Stimulated activated CD4-positive, alpha-beta T cell treated with anti-CD3 and anti-CD28 coated beads, Interleukin-1b, Interleukin-23, amount 100 ng/mL, for 4 hours (primary cell): ENCODE measurements at regions not wholly inside any gene's neighbourhood (a gene's known extent, or its start where the extent isn't known, plus 50 kb on each side); places are given as distances from the start of the nearest gene placed in this dataset.
"Not testable (repeated sequence)": the region's sequence is repeated elsewhere in the genome, so short reads cannot be mapped to it uniquely, and the experiment has no call there.

Experiments used
- DNase-seq, 2 donors: peaks; one replicate each; pipeline ENCODE4 v3.0.0-alpha.2; 2020; ENCODE audit warnings: low read depth in 2 of 2

DNA sequence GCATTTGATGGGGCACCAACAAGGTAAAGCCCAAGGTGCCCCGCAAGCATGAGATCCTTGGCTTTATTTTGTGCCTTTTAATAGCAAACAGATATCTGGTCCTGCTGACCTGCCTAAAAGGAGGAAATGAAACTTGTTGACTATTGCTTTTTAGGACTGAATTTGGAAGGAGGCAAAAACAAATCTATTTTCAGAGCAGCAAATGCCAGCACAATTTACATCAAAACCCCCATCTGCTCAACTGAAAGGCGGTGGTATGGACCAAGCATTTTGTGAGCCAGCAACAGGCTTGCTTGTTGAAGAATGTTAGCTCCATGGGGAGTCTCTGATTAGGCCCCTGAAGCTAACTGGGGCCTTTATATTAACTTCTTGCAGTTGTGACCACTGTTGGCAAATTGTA lies 192.6 kb upstream of the E2F8 start:
- no peak for DNase-seq

DNA sequence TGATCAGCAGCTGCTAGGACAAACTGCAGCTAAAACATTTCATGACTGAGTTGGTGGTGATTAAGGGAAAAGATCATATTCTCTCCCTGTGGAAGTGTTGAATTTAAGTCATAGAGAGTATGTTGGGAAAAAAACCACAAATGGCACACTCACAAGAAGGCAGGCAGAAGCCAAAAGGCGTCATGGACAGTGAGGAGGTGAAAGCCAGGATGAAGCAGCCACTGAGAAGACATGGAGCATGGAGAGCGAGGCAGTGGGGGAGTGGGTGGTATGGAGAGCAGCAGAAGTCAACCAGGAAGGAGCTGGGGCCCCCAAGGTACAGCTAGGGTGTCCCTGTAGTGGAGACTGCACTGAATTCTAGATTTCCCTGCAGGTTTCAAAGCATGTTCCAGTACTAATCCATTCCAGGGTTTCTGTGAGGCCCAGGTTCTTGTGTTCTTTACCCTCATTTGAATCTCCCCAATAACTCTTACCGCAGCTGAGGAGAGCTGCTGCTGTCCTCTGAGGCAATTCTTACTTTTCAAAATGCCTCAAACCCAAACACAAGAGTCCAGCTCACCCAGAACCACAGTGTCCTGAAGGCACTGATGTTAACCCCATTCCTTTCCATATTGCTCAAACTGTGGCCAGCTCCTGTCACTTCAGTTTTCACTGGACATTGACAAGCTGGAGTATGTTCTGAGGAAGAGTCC lies 191.8 kb upstream of the E2F8 start:
- DNase-seq = no peak

DNA sequence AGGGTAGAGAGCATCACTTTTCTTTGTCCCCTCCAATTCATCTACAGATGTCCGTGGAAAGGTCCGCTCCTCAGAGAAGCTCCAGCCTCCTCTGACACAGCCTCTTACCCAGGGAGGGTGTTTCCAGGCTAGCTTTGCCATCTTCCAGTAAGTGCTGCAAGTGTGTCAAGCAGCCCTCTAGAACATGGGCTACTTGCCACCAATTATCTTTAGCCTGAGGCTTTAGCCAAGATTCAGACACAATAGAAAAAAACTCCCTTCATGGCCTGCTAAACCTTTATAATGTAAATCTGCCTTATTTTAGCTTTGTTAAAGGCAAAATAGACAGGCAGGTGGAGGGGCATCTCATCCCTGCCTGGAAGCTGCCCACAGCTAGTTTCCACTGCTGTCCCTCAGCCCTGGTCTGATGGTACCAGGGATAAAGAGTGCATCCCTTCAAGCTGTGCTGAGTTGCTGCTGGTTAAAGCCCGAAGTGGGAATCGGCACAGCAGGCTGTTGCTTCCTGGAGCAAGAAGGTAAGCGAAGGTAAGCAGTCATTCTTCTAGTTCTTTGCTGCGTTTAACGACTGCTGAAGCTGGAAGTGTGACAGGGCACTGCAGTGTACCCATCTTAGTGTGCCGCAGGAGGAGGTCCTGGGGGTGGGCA lies 190.1 kb upstream of the E2F8 start:
- no peak for DNase-seq

DNA sequence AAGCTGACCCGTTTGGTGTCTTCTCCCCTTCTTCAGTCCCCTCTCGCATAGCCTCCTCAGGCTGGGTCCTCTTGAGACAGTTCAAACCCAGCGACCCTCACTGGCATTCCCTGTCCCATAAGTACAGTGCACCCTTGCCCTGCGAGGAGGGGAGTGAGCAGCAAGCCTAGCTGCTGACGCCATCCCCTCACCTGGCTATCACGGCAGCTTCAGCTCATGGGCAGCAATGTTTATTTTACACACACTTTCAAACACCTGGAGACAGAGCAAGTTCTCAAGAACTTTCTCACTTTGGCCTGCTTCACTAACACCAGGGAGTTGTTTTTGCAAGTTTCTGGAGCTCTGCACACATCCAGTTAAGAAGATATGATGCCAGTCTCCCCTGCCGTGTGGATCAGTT lies 189.6 kb upstream of the E2F8 start:
- no peak for DNase-seq

DNA sequence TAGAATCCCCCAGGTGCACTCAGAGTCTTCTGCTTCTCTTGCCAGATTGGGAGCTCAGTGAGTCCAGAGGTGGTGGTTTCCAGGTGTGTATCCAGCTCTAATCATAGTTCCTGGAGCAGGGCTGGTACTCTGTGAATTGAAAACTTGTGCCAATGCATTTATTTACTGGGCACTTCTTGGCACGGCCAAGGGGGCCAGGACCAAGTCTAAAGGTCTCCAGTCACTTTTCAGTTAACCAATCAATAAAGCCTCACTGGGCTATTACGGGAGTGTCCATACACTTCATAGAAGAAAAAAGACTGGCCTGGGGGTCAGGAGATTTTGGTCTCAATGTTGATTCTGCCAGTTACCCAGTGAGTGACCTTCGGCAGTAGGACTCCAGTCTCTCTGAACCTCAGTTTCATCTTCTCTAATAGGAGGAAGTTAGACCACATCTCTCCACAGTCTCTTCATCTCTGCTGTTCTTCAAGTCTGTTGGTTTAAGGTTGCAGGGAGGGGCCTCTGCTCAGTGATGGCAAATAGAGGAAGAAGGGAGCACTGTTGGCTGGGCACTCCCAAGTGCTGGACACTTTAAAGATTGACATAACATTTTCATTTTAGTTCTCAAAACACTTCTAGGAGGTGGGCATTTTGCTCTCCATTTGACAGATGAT lies 188.5 kb upstream of the E2F8 start:
- DNase-seq = no peak

DNA sequence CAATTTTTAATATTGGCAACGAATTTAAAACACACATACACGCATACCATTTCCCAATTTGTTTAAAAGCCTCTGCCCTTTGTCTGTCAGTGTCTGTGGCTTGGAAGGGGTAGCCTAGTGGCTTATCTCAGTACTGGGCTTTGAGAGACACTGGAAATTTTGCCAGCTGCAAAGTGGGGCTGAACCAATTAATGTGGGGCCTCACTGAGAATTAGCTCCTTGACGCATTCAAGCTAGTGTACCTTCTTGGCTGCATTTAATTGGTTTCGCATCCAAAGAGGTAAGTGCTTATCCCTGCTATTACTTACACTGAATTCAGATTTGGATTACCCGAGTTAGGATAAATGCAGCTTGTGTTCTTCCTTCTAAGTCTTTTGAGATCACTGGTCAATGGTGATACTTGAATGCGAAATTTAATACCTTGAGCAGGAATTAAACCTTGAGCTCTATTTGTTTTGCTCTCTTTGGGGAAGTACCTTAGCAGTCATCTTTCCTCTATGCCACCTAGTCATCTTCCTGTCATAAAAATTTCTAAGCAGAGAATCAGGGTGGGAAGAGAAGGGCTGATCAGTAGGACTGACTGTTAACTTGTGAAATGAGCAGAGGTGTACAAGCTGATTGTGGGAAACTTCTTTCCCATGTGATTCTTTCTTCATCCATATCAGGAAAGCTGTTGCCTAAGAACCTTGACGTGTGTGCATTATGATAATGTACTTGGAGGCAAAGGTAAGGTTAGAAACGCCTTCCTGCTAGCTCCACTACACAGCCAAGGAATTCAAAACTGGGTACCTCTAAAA lies 187.7 kb upstream of the E2F8 start:
- no peak for DNase-seq

DNA sequence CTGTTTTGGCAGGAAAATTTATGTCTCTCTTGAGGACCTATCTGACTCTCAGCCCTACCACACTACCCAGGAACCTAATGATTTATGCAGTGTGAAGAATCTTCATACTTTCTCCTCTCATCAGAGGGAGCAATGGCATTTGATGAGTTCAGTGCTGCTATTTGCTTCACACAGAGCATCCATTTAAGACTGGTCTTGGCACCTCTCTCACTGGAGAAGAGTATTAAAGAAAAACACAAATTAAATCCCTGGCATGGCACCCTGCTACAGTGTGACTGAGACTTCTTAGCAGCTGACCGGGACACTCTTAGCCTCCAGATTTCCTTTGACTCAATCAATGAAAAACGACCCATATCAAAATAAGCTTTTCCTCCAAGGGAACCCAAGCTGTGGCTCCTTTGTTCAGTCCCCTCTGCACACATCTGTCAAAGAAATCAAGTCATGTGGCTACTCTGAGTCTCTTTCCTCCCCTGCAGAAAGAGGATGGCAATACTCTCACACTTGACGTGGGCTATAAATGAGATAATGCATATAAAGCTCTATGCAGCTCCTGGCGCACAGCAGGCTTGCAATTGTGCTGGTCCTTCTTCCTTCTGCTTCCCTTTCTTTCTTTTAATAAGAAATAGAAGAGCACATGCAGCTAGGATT lies 186.1 kb upstream of the E2F8 start:
- no peak for DNase-seq

DNA sequence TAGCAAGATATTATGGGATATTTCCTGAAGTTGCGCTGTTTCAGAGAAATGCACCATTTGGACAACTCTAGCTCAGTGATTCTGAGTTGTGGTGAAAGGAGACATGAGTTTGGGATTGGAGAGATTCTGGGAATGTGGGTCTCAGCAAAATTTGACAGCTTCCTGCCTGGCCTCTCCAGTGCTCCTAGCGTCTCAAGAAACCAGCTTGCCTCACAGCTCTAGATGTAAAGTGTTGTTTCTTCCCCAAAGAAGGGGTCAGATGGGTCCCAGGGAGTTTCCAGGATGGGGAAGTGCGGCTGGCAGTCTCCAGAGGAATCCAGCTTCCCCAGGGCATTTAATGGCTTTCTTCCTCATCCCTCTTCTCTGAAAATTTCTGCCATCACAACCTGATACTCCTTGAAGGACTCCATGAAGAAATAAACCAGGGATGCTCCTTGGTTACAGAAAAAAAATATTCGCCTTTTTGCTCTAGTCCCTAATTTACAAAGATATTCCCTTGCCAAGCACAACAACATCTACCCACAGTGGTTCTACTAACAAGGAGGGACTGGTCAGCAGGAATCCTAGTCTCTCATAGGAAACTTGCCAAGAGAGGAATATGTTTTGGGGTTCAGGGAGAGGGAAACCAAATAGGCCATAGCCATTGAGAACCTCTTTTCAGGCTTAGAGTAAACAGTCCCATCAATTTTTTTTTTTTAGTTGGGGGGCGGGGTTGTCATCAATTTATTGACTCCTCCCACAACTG lies 185.4 kb upstream of the E2F8 start:
- no peak for DNase-seq

DNA sequence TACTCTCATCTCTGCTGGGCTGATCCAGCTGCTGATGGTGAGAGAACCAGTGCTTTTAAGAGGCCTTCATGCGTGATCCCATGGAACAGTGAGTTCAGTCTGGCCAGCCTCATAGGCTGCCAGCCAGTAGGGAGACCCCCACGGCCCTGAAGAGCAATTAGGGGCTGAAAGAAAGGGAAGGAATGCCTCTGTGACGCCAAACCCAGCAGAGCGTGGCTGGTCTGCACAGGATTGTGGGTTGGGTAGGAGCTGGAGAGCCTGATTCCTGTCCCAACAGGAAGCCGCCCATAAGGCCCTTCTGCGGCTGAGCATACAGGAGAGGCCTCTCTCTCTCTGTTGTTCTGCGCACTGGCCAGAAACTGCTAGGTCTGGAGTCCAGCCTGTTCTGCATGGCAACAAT lies 181.5 kb upstream of the E2F8 start:
- no peak for DNase-seq

DNA sequence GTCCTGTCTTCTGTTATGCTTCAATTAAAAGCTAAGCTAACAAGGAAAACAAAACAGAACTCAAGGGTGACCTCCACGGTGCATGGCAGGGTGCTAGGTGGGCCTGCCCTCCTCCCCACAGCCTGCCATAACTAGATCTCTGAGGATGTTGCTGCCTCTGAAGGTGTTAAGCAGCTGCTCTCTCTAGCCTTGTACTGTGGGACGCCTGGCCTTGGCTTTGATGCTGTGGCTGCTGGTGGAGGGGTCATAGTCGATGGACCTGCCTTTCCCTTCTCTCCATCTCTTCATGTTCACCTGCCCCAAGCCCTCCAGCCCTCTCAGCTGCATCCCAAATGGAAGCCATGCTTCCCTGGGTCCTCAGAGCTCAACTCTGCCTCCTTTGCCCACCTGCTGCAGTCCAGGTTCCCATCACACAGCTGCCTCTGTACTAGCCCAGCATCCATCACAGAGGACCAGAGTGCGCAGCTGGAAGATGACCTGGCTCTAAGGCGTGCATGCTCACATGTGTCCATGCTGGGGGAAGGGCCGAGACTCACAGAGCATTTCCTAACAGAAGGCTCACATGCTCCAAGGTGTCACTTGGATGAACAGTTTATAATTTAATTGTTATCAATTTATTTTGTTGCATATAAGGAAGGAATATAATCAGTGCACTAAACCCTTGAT lies 180.3 kb upstream of the E2F8 start:
- no peak for DNase-seq

DNA sequence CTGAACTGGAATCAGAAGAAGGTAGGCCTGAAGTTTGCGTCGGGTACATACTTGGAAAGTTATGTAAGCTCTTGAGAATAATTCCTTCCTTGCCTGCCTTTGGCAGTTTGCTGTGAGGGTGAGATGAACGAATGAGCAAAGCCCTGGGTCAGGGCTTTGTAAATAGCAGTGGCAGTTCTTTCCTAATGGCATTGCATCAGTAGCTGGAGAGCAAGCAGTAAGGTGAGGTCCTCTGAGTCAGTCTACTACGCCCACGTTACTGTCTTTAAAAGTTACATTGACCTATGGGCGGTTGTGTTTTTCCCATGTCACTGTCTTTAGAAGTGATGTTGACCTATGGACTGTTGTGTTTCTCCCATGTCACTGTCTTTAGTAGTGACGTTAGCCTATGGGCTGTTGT lies 179.1 kb upstream of the E2F8 start:
- DNase-seq = no peak

DNA sequence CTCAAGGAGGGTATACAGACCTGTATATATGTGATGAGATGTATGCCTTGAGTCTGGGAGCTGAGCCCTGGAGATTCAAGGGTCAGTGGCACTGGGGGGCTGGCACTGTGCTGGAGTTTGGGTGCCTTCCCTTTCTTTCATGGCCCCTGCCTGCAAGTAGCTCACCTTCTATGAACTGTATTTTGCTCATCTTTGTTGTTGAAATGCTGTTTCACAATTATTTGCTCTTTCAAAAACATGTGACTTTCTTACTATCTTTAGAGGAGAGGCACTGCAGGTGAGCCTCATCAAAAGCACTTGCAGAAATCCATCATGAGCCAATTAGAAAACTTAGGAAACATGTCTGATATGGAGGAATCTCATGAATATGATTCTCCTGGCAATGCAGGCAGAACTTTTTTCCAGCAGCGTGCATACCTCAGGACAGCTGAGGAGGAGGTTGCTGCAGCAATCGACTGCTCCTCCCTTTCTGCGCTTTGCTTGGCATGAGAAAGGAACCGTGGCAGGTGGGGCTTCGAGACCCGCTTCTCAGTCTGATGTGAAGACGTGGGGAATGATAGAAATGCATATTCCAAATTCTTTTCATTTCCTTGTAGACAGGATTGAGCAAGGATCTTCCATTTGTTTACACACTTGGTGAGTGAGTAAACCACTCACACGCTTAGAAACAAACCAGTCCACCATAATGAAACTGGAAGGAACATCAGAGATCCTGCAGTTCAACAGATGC lies 178.4 kb upstream of the E2F8 start:
- no peak for DNase-seq

DNA sequence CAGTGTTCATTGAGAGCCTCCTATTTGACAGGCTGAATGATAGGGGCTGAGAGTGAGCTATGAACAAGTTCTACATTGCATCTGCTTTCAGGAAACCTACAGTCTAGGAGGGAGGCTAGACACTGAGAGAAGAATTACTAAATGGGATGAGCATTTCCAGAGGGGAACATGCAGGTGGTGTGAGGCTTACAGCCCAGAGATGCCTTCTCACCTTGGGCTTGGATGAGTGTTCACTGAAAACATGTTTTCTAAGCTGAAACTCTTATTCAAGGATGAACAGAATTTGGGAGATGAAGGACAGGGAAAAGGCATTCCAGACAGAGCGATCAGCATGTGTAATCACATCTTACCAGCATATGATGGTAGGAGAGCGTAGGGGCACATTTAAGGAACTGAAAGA lies 177.5 kb upstream of the E2F8 start:
- no peak for DNase-seq

DNA sequence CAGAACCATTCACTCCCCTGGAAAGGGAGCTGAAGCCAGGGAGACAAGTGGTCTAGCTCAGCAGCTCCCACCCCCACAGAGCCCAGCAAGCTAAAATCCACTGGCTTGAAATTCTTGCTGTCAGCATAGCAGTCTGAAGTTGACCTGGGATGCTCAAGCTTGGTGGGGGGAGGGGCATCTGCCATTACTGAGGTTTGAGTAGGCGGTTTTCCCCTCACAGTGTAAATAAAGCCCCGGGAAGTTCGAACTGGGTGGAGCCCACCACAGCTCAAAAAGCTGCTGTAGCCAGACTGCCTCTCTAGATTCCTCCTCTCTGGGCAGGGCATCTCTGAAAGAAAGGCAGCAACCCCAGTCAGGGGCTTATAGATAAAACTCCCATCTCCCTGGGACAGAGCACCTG lies 171.3 kb upstream of the E2F8 start:
- DNase-seq = not testable (repeated sequence)

DNA sequence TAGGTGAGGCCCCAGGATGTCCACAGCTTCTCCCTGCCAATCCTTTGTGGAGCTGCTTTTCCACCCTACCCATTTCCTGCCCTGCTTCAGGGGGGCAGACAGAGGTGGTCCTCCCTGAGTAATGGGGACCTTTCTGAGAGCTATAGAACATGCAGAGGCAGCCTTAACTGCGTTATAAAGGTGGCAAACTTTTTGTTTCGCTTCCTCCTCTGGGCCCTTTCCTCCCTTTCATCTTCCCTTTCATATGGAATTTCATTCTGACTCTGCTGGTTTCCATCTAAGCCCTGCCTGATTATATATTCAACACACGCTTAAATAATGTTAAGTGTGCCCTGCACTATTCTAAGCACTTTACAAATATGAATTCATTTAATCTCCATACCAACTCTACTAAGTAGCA lies 169.3 kb upstream of the E2F8 start:
- DNase-seq = no peak

DNA sequence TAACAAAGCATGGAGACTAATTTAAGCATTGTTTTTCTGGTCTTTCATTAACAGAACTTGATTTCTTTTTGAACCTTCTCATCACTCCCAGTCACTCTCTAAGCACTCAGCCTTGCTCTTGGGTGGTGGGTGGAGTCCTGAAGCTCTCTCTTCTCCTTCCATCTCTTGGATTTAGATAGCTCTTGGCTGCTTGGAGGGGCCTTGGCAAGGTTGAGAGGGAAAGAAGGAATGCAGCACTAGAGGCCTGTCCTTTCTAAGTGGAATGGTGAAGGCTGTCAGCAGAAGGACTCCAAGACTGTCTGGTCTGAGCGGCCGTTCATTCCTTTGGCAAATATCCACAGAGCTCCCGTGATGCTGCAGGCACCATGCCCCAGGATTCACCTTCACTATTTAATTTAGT lies 168.6 kb upstream of the E2F8 start:
- no peak for DNase-seq

DNA sequence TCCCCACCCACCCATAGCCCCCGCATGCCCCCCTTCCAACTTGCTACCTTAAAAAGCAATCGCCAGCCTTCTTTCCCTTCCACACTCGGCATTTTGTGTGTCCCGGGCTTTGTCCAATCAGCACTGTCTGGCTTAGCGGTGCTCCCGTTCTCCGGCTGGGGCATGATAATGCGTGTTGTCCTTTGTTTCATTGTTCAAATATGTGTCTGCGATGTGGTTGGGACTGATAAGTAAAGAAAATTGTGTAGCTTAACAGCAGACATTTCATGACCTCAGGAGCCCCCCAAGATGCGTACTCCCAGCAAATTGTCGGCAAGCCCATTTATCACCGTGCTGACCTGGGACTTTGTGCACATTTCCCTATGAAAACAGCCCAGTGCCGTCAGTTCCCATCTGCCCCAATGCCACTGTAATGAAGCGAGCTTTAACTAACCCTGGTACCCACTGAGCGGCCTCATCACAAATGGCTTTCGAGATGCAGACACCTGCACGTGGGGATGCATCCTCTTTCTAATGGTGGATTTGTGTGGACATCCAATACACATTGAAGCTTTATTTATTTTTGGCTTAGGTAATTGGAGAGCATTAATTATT lies 167.0 kb upstream of the E2F8 start:
- no peak for DNase-seq

DNA sequence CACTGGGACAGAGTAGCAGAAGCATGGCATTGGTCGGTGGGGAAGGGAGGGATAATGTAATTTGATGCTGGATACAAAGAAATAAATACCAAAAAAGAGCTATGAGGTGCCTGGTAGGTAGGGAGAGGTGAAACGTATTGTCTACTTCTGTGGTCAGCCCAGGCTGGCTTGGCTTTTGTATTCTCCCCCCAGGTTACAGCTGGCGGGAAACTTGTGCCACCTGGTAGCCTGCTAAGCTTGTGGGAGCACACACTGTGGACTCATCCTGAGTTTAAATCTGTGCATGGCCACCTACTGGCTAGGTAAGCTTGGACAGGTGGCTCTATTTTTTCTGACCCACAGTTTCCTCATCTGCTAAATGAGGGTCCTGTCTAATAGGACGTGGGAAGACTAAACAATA lies 165.2 kb upstream of the E2F8 start:
- DNase-seq = no peak

DNA sequence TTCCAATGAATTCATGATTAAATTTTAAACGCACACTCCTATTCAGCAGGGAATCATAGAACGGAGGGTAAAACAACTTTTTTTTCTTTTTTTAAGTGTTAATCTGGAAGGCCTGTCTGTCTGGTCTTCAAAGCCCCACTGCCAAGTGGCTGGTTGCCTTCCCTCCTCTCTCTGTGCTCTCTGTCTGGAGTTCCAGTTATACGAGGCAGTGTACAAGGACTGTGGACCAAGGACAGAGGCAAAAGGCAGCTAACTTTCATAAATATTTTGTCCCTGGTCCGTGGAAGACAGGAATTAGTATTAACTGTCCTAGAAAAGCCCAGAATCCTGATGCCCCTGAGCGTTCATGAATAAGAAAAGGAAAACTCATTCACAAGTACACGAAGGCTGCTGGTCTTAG lies 164.0 kb upstream of the E2F8 start:
- DNase-seq = no peak
